Thoracic aorta (tissue), 2 donors: ENCODE measurements at regions not wholly inside any gene's neighbourhood (a gene's known extent, or its start where the extent isn't known, plus 50 kb on each side); places are given as distances from the start of the nearest gene placed in this dataset.
"Not testable (repeated sequence)": the region's sequence is repeated elsewhere in the genome, so short reads cannot be mapped to it uniquely, and the experiment has no call there.

ENCODE experiments used
- ATAC-seq: fragments of 150-250 bp; one replicate; pipeline ENCODE4 v1.8.0; 2017; ENCODE audit warnings: low read depth; ENCODE audit not compliant: insufficient number of reproducible peaks, low FRiP score
- DNase-seq: peaks from one replicate; pipeline ENCODE4 v3.0.0-alpha.2; 2020; ENCODE audit warnings: low spot score
- H3K27ac ChIP-seq, 2 donors: fragments of 200-600 bp; sonication (generic); 1 replicate in 1 of 2; 2 replicates in 1 of 2; pipeline ENCODE4 v1.5.1; 2016; ENCODE audit warnings: mild to moderate bottlenecking in 2 of 2, moderate library complexity in 2 of 2
- H3K27me3 ChIP-seq: fragments of 200-600 bp; sonication (generic); replicated peaks from 2 replicates; pipeline ENCODE4 v1.6.0; 2016; ENCODE audit warnings: mild to moderate bottlenecking; ENCODE audit not compliant: insufficient read depth
- H3K36me3 ChIP-seq: fragments of 200-600 bp; sonication (generic); one replicate; pipeline ENCODE4 v1.5.1; 2016
- H3K4me1 ChIP-seq, 2 donors: fragments of 200-600 bp; sonication (generic); 1 replicate in 1 of 2; 2 replicates in 1 of 2; pipeline versions ENCODE4 v1.5.1 to v1.6.0; 2016; ENCODE audit warnings: low read depth in 2 of 2, mild to moderate bottlenecking in 1 of 2; ENCODE audit not compliant: control insufficient read depth in 1 of 2
- H3K4me3 ChIP-seq: fragments of 200-600 bp; sonication (generic); 2 replicates; pipeline ENCODE4 v1.5.1; 2016; ENCODE audit warnings: mild to moderate bottlenecking
- H3K9me3 ChIP-seq: fragments of 200-600 bp; sonication (generic); 2 replicates; pipeline ENCODE4 v1.5.1; 2016
- TF ChIP-seq, protein P1 (sequence below): fragments of 200-600 bp; sonication (generic); IDR thresholded peaks from one replicate; pipeline ENCODE4 v1.5.1; 2019; ENCODE audit warnings: antibody characterized with exemption

DNA sequence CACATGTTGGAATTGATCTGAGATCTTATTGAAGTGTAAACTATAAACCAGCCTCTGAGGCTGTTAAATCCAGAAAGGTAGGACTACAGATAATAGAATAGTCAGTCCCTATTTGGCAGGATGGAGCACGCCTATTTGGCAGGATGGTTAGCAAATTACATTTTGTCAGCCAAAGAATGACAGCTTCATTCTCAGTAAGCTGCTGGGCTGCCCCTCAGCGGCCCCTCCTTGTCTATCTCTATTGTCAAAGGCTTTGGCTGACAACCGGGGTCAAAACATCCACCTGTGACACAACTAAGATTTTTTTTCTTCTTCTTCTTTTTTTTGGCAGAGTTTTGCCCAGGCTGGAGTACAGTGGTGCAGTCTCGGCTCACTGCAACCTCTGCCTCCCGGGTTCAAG is 123.4 kb upstream of the ECI2 start:
- no peaks in the 10 kb centered on the region for H3K36me3 ChIP-seq
- no peaks in the 10 kb centered on the region for H3K27me3 ChIP-seq
- no peak overlapping the region for H3K27ac ChIP-seq
- H3K9me3 ChIP-seq, result no peaks in the 10 kb centered on the region
- peaks cover 0 to 7% of the 10 kb centered on the region in 2 donors for H3K4me1 ChIP-seq
- TF ChIP-seq, protein P1, sequence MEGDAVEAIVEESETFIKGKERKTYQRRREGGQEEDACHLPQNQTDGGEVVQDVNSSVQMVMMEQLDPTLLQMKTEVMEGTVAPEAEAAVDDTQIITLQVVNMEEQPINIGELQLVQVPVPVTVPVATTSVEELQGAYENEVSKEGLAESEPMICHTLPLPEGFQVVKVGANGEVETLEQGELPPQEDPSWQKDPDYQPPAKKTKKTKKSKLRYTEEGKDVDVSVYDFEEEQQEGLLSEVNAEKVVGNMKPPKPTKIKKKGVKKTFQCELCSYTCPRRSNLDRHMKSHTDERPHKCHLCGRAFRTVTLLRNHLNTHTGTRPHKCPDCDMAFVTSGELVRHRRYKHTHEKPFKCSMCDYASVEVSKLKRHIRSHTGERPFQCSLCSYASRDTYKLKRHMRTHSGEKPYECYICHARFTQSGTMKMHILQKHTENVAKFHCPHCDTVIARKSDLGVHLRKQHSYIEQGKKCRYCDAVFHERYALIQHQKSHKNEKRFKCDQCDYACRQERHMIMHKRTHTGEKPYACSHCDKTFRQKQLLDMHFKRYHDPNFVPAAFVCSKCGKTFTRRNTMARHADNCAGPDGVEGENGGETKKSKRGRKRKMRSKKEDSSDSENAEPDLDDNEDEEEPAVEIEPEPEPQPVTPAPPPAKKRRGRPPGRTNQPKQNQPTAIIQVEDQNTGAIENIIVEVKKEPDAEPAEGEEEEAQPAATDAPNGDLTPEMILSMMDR, result no peak
- no peak overlapping the region for H3K4me3 ChIP-seq
- DNase-seq, result no peak
- ATAC-seq, result no peak

- H3K27ac ChIP-seq, result no peak overlapping the region
- H3K4me1 ChIP-seq, result peaks cover 0 to 11% of the 10 kb centered on the region in 2 donors
- no peaks in the 10 kb centered on the region for H3K9me3 ChIP-seq
- H3K36me3 ChIP-seq, result no peaks in the 10 kb centered on the region
- H3K27me3 ChIP-seq, result no peaks in the 10 kb centered on the region
- DNase-seq, result no peak
- H3K4me3 ChIP-seq, result no peak overlapping the region
- ATAC-seq, result no peak
- TF ChIP-seq, protein P1, result no peak
These were observed 121.6 kb upstream of the ECI2 start for GRCh38 chr6:4256969-4257368.

- no peak overlapping the region for H3K27ac ChIP-seq
- H3K9me3 ChIP-seq, result no peaks in the 10 kb centered on the region
- H3K27me3 ChIP-seq, result no peaks in the 10 kb centered on the region
- TF ChIP-seq, protein P1, result peak; percentile 29
- ATAC-seq (peak; percentile 68), DNase-seq (no peak)
- peaks cover 0 to 11% of the 10 kb centered on the region in 2 donors for H3K4me1 ChIP-seq
- H3K36me3 ChIP-seq, result no peaks in the 10 kb centered on the region
- H3K4me3 ChIP-seq, result no peak overlapping the region
These were observed 118.3 kb upstream of the ECI2 start for GRCh38 chr6:4253604-4254231.

DNA sequence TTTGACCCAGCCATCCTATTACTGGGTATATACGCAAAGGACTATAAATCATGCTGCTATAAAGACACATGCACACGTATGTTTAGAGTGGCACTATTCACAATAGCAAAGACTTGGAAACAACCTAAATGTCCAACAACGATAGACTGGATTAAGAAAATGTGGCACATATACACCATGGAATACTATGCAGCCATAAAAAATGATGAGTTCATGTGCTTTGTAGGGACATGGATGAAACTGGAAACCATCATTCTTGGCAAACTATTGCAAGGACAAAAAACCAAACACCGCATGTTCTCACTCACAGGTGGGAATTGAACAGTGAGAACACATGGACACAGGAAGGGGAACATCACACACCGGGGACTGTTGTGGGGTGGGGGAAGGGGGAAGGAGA is 117.1 kb upstream of the ECI2 start:
- H3K4me1 ChIP-seq, result peaks cover 0 to 11% of the 10 kb centered on the region in 2 donors
- H3K4me3 ChIP-seq, ATAC-seq, DNase-seq, H3K27ac ChIP-seq, H3K36me3 ChIP-seq, H3K27me3 ChIP-seq, H3K9me3 ChIP-seq: not testable (repeated sequence)

- no peak for ATAC-seq
- TF ChIP-seq, protein P1, result no peak
- Histone ChIP-seq H3K9me3 (no peaks in the 10 kb centered on the region), H3K27me3 (no peaks in the 10 kb centered on the region), H3K27ac (no peak overlapping the region), H3K36me3 (no peaks in the 10 kb centered on the region), H3K4me3 (no peak overlapping the region), H3K4me1 (peaks cover 0 to 11% of the 10 kb centered on the region in 2 donors)
- no peak for DNase-seq
These were observed 115.3 kb upstream of the ECI2 start for GRCh38 chr6:4250645-4251044.

- not testable (repeated sequence) for H3K27me3 ChIP-seq, H3K4me3 ChIP-seq, H3K4me1 ChIP-seq, ATAC-seq, H3K9me3 ChIP-seq, H3K27ac ChIP-seq, H3K36me3 ChIP-seq, DNase-seq
These were observed 108.5 kb upstream of the ECI2 start for GRCh38 chr6:4243832-4244231.
